DND-41 (cell line): ENCODE measurements at regions not wholly inside any gene's neighbourhood (a gene's known extent, or its start where the extent isn't known, plus 50 kb on each side); places are given as distances from the start of the nearest gene placed in this dataset.

Experiments
- ATAC-seq: fragments of 200-7000 bp; cut with Tn5 transposase; 3 replicates; pipeline ENCODE4 v1.9.1; 2021; ENCODE audit warnings: low read depth; ENCODE audit not compliant: insufficient read depth
- DNase-seq: peaks from one replicate; pipeline ENCODE4 v3.0.0-alpha.2; 2020
- H2AFZ ChIP-seq: 2 replicates; pipeline ENCODE4 v1.6.0; 2012; ENCODE audit warnings: low read depth, low read length
- H3K27ac ChIP-seq: 2 replicates; pipeline ENCODE4 v1.5.1; 2012; ENCODE audit warnings: low read length, inconsistent platforms
- H3K27me3 ChIP-seq: fragments of 200-600 bp; sonication (generic); 2 replicates; pipeline ENCODE4 v1.6.0; 2012; ENCODE audit warnings: low read length, mild to moderate bottlenecking, inconsistent platforms; ENCODE audit not compliant: insufficient read depth, poor library complexity
- H3K36me3 ChIP-seq: 2 replicates; pipeline ENCODE4 v1.5.1; 2012; ENCODE audit warnings: low read length, inconsistent platforms; ENCODE audit not compliant: insufficient read depth
- H3K4me1 ChIP-seq: 2 replicates; pipeline ENCODE4 v1.5.1; 2012; ENCODE audit warnings: mild to moderate bottlenecking, low read length; ENCODE audit not compliant: insufficient read depth
- H3K4me2 ChIP-seq: 2 replicates; pipeline ENCODE4 v1.6.0; 2012; ENCODE audit warnings: mild to moderate bottlenecking, moderate library complexity, low read length, inconsistent platforms; ENCODE audit not compliant: insufficient read depth
- H3K4me3 ChIP-seq, 2 experiments: fragments of 200-600 bp in 1 of 2; shearing (Covaris generic) in 1 of 2; 2 replicates each; pipeline ENCODE4 v1.5.1; 2012 to 2016; ENCODE audit warnings: inconsistent platforms in 2 of 2, low read length in 2 of 2, mild to moderate bottlenecking in 2 of 2, low read depth in 1 of 2, moderate library complexity in 1 of 2
- H3K79me2 ChIP-seq: 2 replicates; pipeline ENCODE4 v1.6.0; 2012; ENCODE audit warnings: low read length, inconsistent platforms; ENCODE audit not compliant: insufficient read depth
- H3K9ac ChIP-seq: 2 replicates; pipeline ENCODE4 v1.6.0; 2012; ENCODE audit warnings: low read depth, mild to moderate bottlenecking, inconsistent platforms, low read length, moderate library complexity
- H3K9me3 ChIP-seq: 2 replicates; pipeline ENCODE4 v1.5.1; 2012; ENCODE audit warnings: low read length, moderate library complexity, mild to moderate bottlenecking, inconsistent platforms; ENCODE audit not compliant: insufficient read depth, severe bottlenecking
- H4K20me1 ChIP-seq: 2 replicates; pipeline ENCODE4 v1.6.0; 2012; ENCODE audit warnings: low read length; ENCODE audit not compliant: insufficient read depth
- CTCF ChIP-seq: IDR thresholded peaks from 2 replicates; pipeline ENCODE4 v1.5.1; 2012; ENCODE audit warnings: borderline replicate concordance, low read length, moderate library complexity, mild to moderate bottlenecking; ENCODE audit not compliant: poor library complexity, severe bottlenecking; ENCODE audit errors: extremely low read depth
- EZH2 ChIP-seq: IDR thresholded peaks from 3 replicates; pipeline ENCODE4 v1.6.1; 2012; ENCODE audit warnings: borderline replicate concordance, low read depth, mild to moderate bottlenecking, moderate library complexity, low read length, inconsistent platforms; ENCODE audit not compliant: severe bottlenecking

DNA sequence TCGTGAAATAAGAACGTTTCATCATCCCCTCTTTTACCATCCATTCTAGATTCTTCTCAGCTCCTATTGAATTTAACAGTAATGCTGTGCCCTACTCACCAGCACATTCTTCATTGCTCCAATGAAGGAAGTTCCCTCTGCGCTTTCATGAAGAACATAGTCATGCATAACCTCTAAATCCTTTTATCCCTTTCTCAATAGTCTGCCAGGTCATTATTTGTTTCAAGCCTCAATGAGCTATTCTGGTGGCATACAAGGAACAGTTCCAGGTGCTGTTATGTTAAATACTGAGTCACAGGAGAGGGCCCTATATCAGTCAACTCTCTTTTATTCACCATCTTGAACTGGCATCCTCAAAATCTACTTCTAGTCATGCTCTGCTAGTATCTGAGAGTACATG, 381.0 kb downstream of the GPATCH2 start:
- no peaks in the 10 kb centered on the region for H3K27me3 ChIP-seq
- no peak for ATAC-seq
- no peak overlapping the region for H3K4me3 ChIP-seq
- H3K9me3 ChIP-seq = no peaks in the 10 kb centered on the region
- no peak overlapping the region for H3K4me2 ChIP-seq
- no peak overlapping the region for H3K27ac ChIP-seq
- no peak overlapping the region for H2AFZ ChIP-seq
- no peaks in the 10 kb centered on the region for H3K79me2 ChIP-seq
- DNase-seq = no peak
- H3K4me1 ChIP-seq = no peaks in the 10 kb centered on the region
- no peaks in the 10 kb centered on the region for H4K20me1 ChIP-seq
- TF ChIP-seq EZH2 = no peak
- H3K36me3 ChIP-seq = no peaks in the 10 kb centered on the region
- H3K9ac ChIP-seq = no peak overlapping the region

- Histone ChIP-seq H3K4me1 (no peaks in the 10 kb centered on the region), H3K4me2 (no peak overlapping the region), H2AFZ (no peak overlapping the region), H3K9me3 (no peaks in the 10 kb centered on the region), H3K27me3 (no peaks in the 10 kb centered on the region), H3K9ac (no peak overlapping the region), H4K20me1 (no peaks in the 10 kb centered on the region), H3K27ac (no peak overlapping the region), H3K4me3 (no peak overlapping the region), H3K79me2 (no peaks in the 10 kb centered on the region), H3K36me3 (no peaks in the 10 kb centered on the region)
- no peak for ATAC-seq
- no peak for TF ChIP-seq CTCF
- no peak for TF ChIP-seq EZH2
- DNase-seq = no peak
These were observed 385.9 kb downstream of the GPATCH2 start for GRCh38 chr1:217244971-217245370.

- H4K20me1 ChIP-seq = no peaks in the 10 kb centered on the region
- DNase-seq = no peak
- no peaks in the 10 kb centered on the region for H3K36me3 ChIP-seq
- ATAC-seq = no peak
- H3K4me1 ChIP-seq = no peaks in the 10 kb centered on the region
- H3K4me3 ChIP-seq = no peak overlapping the region
- TF ChIP-seq EZH2 (no peak), CTCF (no peak)
- no peak overlapping the region for H3K4me2 ChIP-seq
- no peaks in the 10 kb centered on the region for H3K9me3 ChIP-seq
- no peak overlapping the region for H2AFZ ChIP-seq
- no peak overlapping the region for H3K9ac ChIP-seq
- H3K79me2 ChIP-seq = no peaks in the 10 kb centered on the region
- no peak overlapping the region for H3K27ac ChIP-seq
- no peaks in the 10 kb centered on the region for H3K27me3 ChIP-seq
These were observed 390.2 kb downstream of the GPATCH2 start for GRCh38 chr1:217240656-217241055.

- Histone ChIP-seq H3K79me2 (no peaks in the 10 kb centered on the region), H3K4me3 (no peak overlapping the region), H3K36me3 (no peaks in the 10 kb centered on the region), H3K27me3 (no peaks in the 10 kb centered on the region), H3K4me2 (no peak overlapping the region), H3K9me3 (no peaks in the 10 kb centered on the region), H3K27ac (no peak overlapping the region), H3K9ac (no peak overlapping the region), H3K4me1 (no peaks in the 10 kb centered on the region), H2AFZ (no peak overlapping the region), H4K20me1 (no peaks in the 10 kb centered on the region)
- DNase-seq (no peak), ATAC-seq (no peak)
- TF ChIP-seq EZH2 (no peak), CTCF (no peak)
These were observed 391.9 kb downstream of the GPATCH2 start for GRCh38 chr1:217238945-217239344.
